Bronchial epithelial cell (primary cell): ENCODE measurements at regions not wholly inside any gene's neighbourhood (a gene's known extent, or its start where the extent isn't known, plus 50 kb on each side); places are given as distances from the start of the nearest gene placed in this dataset.
"Not testable (repeated sequence)": the region's sequence is repeated elsewhere in the genome, so short reads cannot be mapped to it uniquely, and the experiment has no call there.

Experiments used
- DNase-seq: peaks from one replicate; pipeline ENCODE4 v3.0.0-alpha.2; 2010; ENCODE audit warnings: low read depth
- FAIRE-seq: peaks from 2 replicates; lab custom pipeline; 2011; peaks lifted over from hg19 to GRCh38; lab: Jason Lieb, UNC
- H3K27me3 ChIP-seq: 2 replicates; pipeline ENCODE4 v1.5.1; 2011; ENCODE audit warnings: low read length; ENCODE audit not compliant: control insufficient read depth, insufficient read depth
- H3K36me3 ChIP-seq: 2 replicates; pipeline ENCODE4 v1.5.1; 2011; ENCODE audit warnings: low read length; ENCODE audit not compliant: control insufficient read depth, insufficient read depth
- H3K4me3 ChIP-seq: 2 replicates; pipeline ENCODE4 v1.5.1; 2011; ENCODE audit warnings: mild to moderate bottlenecking, low read depth, low read length, control low read depth
- TF ChIP-seq, protein P1 (sequence below): IDR thresholded peaks from 2 replicates; pipeline ENCODE4 v1.5.1; 2011; ENCODE audit warnings: mild to moderate bottlenecking, moderate library complexity, low read length, control low read depth, inconsistent platforms; ENCODE audit not compliant: insufficient read depth, severe bottlenecking

DNA sequence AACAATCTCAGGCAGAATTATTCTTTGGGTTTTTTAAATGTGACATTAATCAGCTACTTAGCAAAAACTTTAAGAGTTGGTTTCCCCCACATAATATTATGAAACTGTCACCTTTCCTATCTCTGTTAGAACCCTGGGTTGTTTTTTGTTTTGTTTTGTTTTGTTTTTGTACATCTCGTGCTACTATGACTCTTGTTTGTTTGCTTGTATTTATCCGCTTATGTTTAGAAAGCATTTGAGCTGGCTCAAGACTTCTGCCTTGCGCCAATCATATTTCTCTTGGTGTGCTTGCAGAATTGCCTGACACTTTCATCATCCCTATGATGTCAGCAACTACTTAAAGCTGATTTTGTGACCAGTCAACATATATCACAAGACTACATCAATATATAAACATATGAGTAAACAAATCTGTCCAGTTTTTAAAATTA lies 116.9 kb downstream of the DCLK3 start:
- TF ChIP-seq, protein P1, sequence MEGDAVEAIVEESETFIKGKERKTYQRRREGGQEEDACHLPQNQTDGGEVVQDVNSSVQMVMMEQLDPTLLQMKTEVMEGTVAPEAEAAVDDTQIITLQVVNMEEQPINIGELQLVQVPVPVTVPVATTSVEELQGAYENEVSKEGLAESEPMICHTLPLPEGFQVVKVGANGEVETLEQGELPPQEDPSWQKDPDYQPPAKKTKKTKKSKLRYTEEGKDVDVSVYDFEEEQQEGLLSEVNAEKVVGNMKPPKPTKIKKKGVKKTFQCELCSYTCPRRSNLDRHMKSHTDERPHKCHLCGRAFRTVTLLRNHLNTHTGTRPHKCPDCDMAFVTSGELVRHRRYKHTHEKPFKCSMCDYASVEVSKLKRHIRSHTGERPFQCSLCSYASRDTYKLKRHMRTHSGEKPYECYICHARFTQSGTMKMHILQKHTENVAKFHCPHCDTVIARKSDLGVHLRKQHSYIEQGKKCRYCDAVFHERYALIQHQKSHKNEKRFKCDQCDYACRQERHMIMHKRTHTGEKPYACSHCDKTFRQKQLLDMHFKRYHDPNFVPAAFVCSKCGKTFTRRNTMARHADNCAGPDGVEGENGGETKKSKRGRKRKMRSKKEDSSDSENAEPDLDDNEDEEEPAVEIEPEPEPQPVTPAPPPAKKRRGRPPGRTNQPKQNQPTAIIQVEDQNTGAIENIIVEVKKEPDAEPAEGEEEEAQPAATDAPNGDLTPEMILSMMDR, result no peak
- no peak for FAIRE-seq
- Histone ChIP-seq H3K4me3 (no peak overlapping the region), H3K36me3 (no peaks in the 10 kb centered on the region), H3K27me3 (no peaks in the 10 kb centered on the region)
- peak; percentile 25 for DNase-seq

DNA sequence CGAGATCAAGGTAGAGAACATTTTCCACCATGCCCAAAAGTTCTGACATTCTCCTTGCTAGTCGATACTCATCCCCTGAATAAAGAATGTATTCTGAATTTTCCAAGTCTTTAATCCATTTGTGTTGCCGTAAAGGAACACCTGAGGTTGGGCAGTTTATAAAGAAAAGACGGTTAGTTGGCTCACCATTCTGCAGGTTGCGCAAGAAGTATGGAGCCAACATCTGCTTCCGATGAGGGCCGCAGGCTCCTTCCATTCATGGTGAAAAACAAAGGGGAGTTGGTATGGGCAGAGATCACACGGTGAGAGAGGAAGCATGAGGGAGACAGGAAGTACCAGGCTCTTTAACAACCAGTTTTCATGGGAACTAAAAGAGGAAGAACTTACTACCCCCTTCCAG lies 121.2 kb downstream of the DCLK3 start:
- TF ChIP-seq, protein P1, result no peak
- no peaks in the 10 kb centered on the region for H3K36me3 ChIP-seq
- DNase-seq, result no peak
- FAIRE-seq, result no peak
- no peak overlapping the region for H3K4me3 ChIP-seq
- no peaks in the 10 kb centered on the region for H3K27me3 ChIP-seq

DNA sequence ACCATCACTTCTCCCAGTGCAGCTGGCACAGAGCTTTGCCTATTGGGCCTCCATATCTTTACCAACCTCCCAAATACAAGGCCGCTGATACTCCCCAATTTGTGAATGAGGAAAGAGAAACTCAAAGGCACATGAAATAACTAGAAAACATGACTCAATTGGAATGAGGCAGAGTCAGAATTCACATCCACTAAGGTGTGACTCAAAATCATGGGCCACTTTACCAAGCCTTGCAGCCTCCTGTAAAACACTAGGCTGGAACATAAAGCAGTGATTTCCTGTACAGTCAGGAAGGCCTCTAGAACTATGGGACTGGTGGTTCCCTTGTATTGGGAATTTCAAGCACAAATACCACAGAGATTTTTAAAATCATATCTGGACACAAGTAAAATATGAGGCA lies 128.6 kb downstream of the DCLK3 start:
- DNase-seq (peak; percentile 90), FAIRE-seq (no peak)
- TF ChIP-seq, protein P1, result no peak
- H3K4me3 ChIP-seq, result no peak overlapping the region
- H3K27me3 ChIP-seq, result no peaks in the 10 kb centered on the region
- H3K36me3 ChIP-seq, result no peaks in the 10 kb centered on the region

DNA sequence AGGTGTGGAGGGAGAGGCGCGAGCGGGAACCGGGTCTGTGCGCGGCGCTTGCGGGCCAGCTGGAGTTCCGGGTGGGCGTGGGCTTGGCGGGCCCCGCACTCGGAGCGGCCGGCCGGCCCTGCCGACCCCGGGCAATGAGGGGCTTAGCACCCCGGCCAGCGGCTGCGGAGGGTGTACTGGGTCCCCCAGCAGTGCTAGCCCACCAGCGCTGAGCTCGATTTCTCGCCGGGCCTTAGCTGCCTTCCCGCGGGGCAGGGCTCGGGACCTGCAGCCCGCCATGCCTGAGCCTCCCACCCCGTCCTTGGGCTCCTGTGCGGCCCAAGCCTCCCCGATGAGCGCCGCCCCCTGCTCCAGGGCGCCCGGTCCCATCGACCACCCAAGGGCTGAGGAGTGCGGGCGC lies 130.5 kb downstream of the DCLK3 start:
- H3K36me3 ChIP-seq, H3K4me3 ChIP-seq: not testable (repeated sequence)

DNA sequence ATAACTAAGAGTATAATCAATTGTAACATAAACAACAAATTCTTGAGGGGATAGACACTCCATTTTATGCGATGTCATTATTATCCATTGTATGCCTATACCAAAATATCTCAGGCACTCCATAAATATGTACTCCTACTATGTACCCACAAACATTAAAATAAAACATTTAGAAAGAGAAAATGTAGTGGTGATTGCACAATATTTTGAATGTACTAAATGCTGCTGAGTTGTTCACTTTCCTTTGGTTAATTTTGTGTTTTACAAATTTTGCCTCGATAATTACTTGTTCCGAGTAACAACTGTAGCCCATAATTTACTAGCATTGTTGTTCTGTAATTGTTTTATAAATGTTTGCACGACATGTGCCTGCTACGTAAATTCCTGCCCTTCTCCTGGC lies 131.3 kb downstream of the DCLK3 start:
- DNase-seq (no peak), FAIRE-seq (no peak)
- TF ChIP-seq, protein P1, result no peak
- Histone ChIP-seq H3K36me3 (no peaks in the 10 kb centered on the region), H3K27me3 (no peaks in the 10 kb centered on the region), H3K4me3 (no peak overlapping the region)

More for the DNA sequence above, 130.5 kb downstream of the DCLK3 start:
- H3K27me3 ChIP-seq, DNase-seq, FAIRE-seq: not testable (repeated sequence)

DNA sequence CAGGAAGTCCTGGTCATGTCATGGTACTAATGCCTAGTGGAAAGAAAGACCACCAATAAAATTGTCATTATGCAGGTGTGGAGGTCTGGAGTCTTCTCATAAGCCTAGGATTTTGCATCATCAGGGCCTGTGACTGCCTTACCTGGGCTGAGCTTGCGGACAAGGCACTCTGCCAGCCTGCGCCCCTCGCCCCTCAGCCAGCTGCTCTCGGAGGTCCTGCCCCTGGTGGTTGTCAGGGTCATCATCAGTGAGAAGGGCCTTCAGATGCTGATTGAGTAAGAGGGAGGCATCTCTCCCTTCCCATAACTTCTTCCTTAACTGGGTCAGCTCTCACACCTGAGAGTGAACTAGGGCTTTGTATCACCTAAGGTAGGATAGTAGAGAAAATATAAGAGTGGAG lies 132.8 kb downstream of the DCLK3 start:
- DNase-seq (no peak), FAIRE-seq (no peak)
- no peaks in the 10 kb centered on the region for H3K27me3 ChIP-seq
- H3K36me3 ChIP-seq, result no peaks in the 10 kb centered on the region
- TF ChIP-seq, protein P1, result no peak
- no peak overlapping the region for H3K4me3 ChIP-seq
